IMR-90 (cell line): ENCODE measurements at regions not wholly inside any gene's neighbourhood (a gene's known extent, or its start where the extent isn't known, plus 50 kb on each side); places are given as distances from the start of the nearest gene placed in this dataset.

Experiments used
- CEBPB ChIP-seq: IDR thresholded peaks from 2 replicates; pipeline ENCODE4 v1.6.1; 2012; ENCODE audit warnings: low read depth, low read length, improper control_type of control experiment
- NFE2L2 ChIP-seq: fragments of 150-350 bp; IDR thresholded peaks from 2 replicates; pipeline ENCODE4 v1.6.1; 2016; ENCODE audit warnings: low read depth, mild to moderate bottlenecking, low read length
- POLR2A ChIP-seq: IDR thresholded peaks from 2 replicates; pipeline ENCODE4 v1.6.1; 2012; ENCODE audit warnings: mild to moderate bottlenecking, low read depth, low read length
- TF ChIP-seq, protein P1 (sequence below): fragments of 150-350 bp; IDR thresholded peaks from 2 replicates; pipeline ENCODE4 v1.6.1; 2017; ENCODE audit warnings: mild to moderate bottlenecking, antibody characterized with exemption, low read length, low read depth
- TF ChIP-seq, protein P2 (sequence below): conservative IDR thresholded peaks from 2 replicates; pipeline ENCODE4 v1.5.1; 2012; ENCODE audit warnings: mild to moderate bottlenecking, low read depth, low read length, improper control_type of control experiment

DNA sequence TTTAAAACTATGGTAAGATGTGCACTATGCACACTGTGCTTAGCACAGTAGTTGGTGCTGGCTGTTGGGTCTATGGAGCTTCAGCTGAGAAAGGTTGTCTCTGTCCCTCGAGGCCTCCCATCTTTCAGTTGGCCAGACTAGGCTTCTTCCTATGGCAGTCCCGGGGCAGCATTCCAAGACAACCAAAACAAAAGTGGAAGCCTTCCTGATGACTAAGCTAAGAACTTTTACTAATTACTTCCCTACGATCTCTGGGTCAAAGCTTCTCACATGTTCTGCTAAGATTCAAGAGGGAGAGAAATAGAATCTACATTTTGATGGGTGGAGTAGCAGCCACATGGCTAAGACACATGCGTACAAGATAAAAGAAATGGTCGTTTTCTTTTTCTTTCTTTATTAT, 342.8 kb downstream of the TUSC7 start:
- TF ChIP-seq, protein P1, sequence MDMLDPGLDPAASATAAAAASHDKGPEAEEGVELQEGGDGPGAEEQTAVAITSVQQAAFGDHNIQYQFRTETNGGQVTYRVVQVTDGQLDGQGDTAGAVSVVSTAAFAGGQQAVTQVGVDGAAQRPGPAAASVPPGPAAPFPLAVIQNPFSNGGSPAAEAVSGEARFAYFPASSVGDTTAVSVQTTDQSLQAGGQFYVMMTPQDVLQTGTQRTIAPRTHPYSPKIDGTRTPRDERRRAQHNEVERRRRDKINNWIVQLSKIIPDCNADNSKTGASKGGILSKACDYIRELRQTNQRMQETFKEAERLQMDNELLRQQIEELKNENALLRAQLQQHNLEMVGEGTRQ, result no peak
- TF ChIP-seq POLR2A (no peak), CEBPB (no peak), NFE2L2 (no peak)
- TF ChIP-seq, protein P2, sequence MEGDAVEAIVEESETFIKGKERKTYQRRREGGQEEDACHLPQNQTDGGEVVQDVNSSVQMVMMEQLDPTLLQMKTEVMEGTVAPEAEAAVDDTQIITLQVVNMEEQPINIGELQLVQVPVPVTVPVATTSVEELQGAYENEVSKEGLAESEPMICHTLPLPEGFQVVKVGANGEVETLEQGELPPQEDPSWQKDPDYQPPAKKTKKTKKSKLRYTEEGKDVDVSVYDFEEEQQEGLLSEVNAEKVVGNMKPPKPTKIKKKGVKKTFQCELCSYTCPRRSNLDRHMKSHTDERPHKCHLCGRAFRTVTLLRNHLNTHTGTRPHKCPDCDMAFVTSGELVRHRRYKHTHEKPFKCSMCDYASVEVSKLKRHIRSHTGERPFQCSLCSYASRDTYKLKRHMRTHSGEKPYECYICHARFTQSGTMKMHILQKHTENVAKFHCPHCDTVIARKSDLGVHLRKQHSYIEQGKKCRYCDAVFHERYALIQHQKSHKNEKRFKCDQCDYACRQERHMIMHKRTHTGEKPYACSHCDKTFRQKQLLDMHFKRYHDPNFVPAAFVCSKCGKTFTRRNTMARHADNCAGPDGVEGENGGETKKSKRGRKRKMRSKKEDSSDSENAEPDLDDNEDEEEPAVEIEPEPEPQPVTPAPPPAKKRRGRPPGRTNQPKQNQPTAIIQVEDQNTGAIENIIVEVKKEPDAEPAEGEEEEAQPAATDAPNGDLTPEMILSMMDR, result no peak
